ENCODE measurements at regions not wholly inside any gene's neighbourhood (a gene's known extent, or its start where the extent isn't known, plus 50 kb on each side); places are given as distances from the start of the nearest gene placed in this dataset.

DNA sequence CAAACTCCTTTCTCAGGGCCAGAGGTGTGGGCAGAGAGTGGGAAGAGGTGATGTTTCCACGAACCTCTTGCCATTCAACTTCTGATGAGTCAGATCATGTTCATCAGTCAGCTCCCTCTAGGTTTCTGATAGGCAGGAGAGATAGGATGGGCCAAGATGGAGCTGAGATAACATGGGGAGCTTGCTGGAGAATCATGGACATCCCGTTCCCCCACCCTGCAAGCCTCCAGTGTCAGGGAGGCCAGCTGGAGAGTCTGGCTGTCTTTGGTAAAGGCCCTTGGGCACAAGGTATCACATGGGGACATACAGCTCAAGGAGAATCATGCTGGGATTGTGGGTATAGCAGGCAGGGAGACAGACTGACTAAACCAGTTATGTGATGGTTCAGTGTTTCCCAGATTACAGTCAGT, 136.0 kb upstream of the IRX3 start:
- DNase-seq = no peak

GRCh38 chr16:54422159-54422558, 135.6 kb upstream of the IRX3 start:
- DNase-seq = no peak

DNA sequence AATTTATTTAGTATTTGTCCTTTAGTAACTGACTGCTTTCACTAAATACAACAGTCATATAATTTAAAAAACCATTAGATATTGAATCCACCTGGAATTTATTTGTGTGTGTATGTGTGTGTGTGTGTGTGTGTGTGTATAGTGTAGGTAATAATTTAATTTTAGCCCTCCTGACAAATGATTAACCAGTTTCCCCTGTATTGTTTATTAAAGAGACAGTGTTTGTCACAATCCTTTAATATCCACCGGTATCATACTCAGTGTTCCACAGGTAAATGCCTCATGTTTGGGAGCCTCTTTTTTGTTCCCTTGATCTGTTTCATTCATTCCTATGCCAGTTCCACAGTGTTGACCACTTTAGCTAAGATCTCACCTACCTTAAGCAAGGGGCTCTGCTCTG, 134.6 kb upstream of the IRX3 start:
- no peak for DNase-seq

DNA sequence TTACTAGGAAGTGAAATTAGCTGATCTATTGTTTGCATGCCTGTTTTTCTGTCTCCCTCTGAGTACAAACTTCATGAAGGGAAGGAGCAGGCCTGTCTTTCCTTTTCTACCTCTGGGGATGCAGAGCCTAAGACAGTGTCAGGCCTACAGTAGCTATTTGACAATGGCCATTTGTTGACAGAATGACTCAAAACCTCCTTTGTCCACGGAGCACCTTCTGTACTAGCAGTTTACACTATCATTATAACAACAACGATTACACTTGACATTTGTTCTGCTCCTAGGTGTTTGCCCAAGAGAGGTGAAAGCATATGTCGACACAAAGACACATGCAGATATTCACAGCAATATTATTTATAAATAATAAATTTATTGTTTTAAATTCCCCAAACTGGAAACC, 132.3 kb upstream of the IRX3 start:
- DNase-seq = no peak

GRCh38 chr16:54417384-54417783, 130.8 kb upstream of the IRX3 start:
- DNase-seq = no peak

DNA sequence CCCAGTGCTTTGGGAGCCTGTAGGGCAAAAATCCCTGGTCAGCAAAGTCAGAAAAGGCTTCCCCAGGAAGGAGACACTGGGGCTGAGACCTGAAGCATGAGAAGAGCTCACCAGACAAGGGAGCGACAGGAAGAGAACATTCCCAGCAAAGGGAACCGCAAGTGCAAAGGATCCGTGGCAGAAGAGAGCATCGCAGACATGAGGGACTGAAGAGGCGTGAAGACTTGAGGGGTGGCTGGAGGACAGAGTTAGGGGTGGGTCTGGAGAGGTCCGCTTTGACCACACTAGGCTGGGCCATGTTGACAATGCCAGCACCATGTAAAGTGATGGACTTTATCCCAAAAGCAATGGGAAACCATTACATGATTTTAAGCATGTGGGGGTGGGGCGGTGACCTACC, 128.1 kb upstream of the IRX3 start:
- DNase-seq = no peak

DNA sequence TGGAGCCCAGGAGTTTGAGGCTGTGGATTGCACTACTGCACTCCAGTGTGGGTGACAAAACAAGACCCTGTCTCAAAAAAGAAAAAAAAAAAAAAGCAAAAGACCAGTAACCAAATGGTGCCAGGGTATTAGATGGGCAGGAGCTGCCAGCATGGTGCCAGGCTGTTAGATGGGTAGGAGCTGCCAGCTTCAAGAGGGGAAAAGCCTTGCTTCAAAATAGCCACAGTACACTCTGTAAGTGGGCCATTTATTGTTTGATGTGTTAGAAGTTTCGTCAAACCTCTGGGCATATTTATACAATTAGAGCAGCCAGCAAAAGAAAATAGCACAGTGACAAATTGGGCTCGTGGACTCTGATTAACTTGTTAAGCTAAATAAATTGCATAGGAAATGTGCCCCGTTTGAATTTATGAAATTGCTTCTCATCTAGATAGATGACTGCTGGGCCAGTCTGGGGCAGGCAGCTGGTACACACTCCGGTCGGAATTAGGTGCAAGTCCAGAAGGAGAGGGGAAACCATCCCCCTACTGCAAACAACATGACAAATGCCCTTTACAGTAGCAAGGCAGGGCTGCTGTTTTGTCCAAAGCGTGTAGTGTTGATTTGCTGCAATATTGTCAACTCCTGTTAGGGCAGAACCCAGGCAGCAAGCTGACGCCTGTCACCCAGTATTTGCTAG, 126.3 kb upstream of the IRX3 start:
- DNase-seq = peak in 3 of 58 donors; percentile 1 to 9 (median 2)

GRCh38 chr16:54412037-54412436, 125.5 kb upstream of the IRX3 start:
- no peak for DNase-seq

DNA sequence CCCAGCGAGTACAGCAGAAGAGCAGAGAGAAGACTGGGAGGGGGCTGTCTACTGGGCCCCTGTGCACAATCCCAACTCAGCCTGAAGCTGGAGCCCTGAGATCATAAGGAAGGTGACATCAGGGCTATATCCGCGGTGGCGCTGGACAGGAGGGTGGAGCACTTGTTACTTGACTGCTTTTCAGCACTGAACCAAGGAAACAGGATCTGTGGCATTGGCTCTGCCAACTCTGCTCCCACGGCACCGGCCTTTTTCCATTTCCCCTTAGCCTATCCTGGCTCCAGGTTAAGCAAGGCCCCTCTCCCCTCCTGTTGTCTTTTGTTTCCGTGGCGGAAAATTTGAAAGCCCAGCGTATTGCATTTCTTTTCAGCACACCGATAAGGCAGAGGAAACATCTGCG, 125.0 kb upstream of the IRX3 start:
- DNase-seq = peak in 1 of 58 donors; percentile 7

- DNase-seq = no peak
These were observed 123.4 kb upstream of the IRX3 start for GRCh38 chr16:54409982-54410381.

GRCh38 chr16:54407596-54407995, 121.0 kb upstream of the IRX3 start:
- DNase-seq = no peak

- no peak for DNase-seq
These were observed 118.9 kb upstream of the IRX3 start for GRCh38 chr16:54405478-54405877.

DNA sequence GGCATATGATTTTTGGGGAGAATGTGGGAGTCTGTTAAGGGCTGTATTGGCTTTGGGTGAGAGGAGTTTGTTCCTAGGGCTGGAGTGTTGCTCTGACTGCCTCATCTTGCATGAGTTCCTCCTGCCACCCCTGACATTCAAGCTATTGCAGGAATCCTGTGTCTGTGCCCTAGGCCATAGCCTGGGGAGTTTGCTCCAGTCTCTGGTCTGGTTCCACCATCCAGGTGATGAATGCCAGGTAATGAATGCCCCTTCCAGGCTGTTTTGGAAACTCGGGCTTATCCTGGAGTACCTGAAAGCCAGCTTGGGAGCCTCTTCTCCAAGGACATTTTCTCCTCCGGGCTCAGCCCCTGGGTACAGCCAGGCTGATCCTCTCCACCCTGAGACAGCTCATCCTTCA, 117.0 kb upstream of the IRX3 start:
- DNase-seq = no peak

- no peak for DNase-seq
These were observed 116.3 kb upstream of the IRX3 start for GRCh38 chr16:54402873-54403272.

- no peak for DNase-seq
These were observed 115.7 kb upstream of the IRX3 start for GRCh38 chr16:54402270-54402669.

GRCh38 chr16:54400261-54400660, 113.7 kb upstream of the IRX3 start:
- DNase-seq = no peak

GRCh38 chr16:54398986-54399385, 112.4 kb upstream of the IRX3 start:
- no peak for DNase-seq

- DNase-seq = no peak
These were observed 111.3 kb upstream of the IRX3 start for GRCh38 chr16:54397838-54398237.

DNA sequence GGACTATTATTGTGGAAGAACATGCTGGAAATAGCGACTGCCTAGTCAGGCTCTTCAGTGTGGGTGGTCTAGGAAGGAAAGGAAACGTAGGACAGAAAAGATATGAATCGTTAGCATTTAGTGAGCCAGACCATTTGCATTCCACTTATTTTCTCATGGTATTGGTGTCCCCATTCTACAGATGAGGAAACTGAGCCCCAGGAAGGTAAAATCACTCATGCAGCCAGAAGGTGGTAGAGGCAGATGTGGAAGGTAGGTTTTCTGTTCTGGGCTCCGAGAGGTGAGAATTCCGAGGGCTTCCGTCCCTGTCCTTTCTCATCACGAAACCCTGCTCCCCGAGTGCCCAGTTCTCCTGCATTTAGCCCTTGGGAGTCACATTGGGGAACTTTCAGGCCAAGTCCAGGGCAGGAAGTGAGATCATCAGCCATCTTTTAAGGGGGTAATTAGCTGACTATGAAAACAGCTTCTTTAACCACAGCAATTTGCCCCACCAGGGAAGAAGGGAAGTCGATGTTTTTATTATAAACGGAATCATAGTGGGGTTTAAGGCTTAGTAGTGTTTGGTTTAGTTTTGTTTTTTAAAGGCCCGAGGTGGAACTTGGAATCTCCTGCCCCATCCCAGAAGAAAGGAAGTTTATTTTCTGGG, 110.7 kb upstream of the IRX3 start:
- DNase-seq = no peak

DNA sequence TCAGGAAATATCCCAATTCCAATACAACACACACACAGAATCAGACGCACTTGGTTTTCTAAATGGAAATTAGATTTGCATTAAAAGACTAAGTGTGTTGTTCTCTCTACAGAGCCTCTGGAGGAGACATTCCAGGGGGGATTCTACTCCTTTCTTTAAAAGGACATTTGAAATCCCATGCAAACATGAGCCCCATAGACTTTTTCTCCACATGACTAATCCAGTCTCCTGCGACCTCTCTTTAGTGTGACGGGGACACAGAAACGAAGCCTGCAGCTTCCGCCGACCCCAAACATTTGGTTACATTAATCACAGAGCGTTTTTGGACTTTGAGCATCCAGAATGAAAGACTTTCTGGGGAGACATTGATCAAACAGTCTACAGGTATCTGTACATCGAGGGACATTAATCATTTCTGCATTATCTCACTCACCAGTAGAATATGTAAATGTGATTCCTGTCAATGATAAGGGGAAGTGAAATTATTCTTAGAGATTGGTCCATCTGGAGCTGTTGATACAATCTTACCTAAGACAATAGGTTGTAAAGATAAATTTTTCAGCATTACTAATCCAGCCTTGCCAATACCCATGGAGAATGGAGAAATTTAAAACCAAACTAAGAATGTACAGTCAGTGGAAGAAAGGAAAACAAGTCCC, 103.4 kb upstream of the IRX3 start:
- DNase-seq = no peak

GRCh38 chr16:54385141-54385540, 98.6 kb upstream of the IRX3 start:
- DNase-seq = no peak

DNA sequence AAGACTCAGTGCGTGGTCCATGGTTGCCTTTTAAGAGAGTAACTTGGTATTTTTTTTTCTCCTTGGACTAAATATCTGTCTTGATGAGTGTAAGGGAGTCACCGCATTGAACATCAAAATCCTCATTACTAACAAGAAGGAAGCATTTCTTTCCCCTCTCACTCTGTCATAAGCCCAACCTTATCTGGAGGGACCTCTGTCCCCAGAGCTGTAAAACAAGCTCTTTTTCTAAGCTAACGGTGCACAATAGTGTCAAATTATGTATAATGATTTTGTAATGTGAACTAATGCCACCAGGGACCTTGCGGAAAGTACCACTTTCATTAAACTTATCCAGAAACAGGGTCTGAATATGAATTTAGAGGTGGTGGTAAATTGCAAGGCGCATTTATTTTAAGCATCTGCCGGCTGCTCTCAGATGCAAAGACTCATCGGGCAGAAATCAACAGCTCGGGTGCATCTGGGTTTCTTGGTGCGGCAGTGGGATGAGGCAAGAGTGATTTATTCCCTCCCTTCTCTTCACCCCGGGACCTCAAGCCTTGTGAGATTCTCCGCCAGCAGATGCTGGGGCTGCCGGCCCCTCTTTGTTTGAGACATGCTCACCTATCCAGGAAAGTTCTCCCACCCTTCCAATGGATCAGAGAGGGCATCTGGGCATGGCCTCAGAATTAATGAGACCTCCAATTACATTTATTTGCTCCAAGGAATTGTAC, 95.2 kb upstream of the IRX3 start:
- no peak for DNase-seq
